ENCODE measurements at regions not wholly inside any gene's neighbourhood (a gene's known extent, or its start where the extent isn't known, plus 50 kb on each side); places are given as distances from the start of the nearest gene placed in this dataset.

DNA sequence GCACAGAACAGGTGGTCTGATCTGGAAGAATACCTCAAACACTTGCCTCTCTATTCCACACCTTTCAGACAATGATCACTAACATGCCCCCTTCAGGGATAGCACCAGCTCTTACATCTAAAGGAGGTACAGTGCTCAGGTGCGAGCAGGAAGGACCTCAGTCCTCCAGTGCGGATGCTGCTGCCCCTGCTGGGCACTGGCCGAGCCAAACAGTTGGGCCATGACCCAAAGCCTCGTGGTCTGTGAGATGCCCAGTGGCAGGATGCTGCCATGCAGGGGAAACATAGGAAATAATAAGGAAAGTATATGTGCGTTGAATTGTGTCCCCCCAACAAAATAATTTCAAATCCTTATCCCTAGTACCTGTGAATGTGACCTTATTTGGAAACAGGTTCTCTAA lies 243.7 kb downstream of the NDUFA10 start:
- intact Hi-C loops (cut with micrococcal nuclease): no loop called here
- BruUV-seq (replicated peaks): no TSS peak
- in situ Hi-C loops (cut with MboI): no loop called here

More for the DNA sequence above, 243.7 kb downstream of the NDUFA10 start:
- 0% methylated on average over 5 of the region's 5 CpGs for WGBS (ENCODE audit: insufficient coverage, low coverage, missing lambda C conversion rate)
- POLR2A ChIA-PET: no interaction called here
- Histone ChIP-seq H3K9me3 (replicated peaks; ENCODE audit: control insufficient read depth, insufficient read depth, low read depth, low read length) (no peaks in the 10 kb centered on the region), H3K9me1 (ENCODE audit: control insufficient read depth, insufficient read depth, low read length) (no peaks in the 10 kb centered on the region), H3K9ac (ENCODE audit: insufficient read depth in 1 of 2, low read depth in 2 of 2, low read length in 2 of 2) (no peak overlapping the region), H3K27ac (ENCODE audit: extremely low read depth, low read depth, low read length) (no peak overlapping the region), H3K27me3 (ENCODE audit: control insufficient read depth in 2 of 2, insufficient read depth in 2 of 2, low read length in 2 of 2) (peaks cover 2 to 28% of the 10 kb centered on the region in 2 experiments; a peak in 2 of 5 replicates), H3K4me1 (replicated peaks in 1 of 2; ENCODE audit: control insufficient read depth in 2 of 2, insufficient read depth in 2 of 2, low read length in 2 of 2) (no peaks in the 10 kb centered on the region), H2AFZ (ENCODE audit: low read depth, low read length) (no peak overlapping the region), H3K79me2 (ENCODE audit: control insufficient read depth, insufficient read depth, low read length) (no peaks in the 10 kb centered on the region), H4K20me1 (replicated peaks; ENCODE audit: control insufficient read depth, insufficient read depth, low read length) (no peaks in the 10 kb centered on the region), H3K4me2 (ENCODE audit: insufficient read depth, low read length) (no peak overlapping the region), H3K4me3 (no peak overlapping the region), H3K36me3 (ENCODE audit: control insufficient read depth, insufficient read depth, low read length) (no peaks in the 10 kb centered on the region)
- DNase-seq (ENCODE audit: extremely low read depth in 1 of 4, low spot score in 3 of 4) (no peak), ATAC-seq (no peak), FAIRE-seq (no peak)
- CTCF ChIA-PET (ENCODE audit: low intra/inter-chr PET ratio): no interaction called here
- TF ChIP-seq JUN (IDR thresholded peaks at IDR 0.05; ENCODE audit: borderline replicate concordance, low read depth, low read length) (no peak), JUN (CRISPR knock-in tag; IDR thresholded peaks at IDR 0.05; ENCODE audit: borderline replicate concordance) (no peak), ATF6 (CRISPR knock-in tag; IDR thresholded peaks at IDR 0.05) (no peak), ZNF583 (CRISPR knock-in tag; IDR thresholded peaks at IDR 0.05) (no peak), OTX1 (CRISPR knock-in tag; IDR thresholded peaks at IDR 0.05) (no peak), HBP1 (CRISPR knock-in tag; IDR thresholded peaks at IDR 0.05) (no peak), PHTF2 (CRISPR knock-in tag; IDR thresholded peaks at IDR 0.05) (no peak), ETV6 (IDR thresholded peaks at IDR 0.05; ENCODE audit: borderline replicate concordance in 1 of 2, low read depth in 2 of 2, low read length in 1 of 2) (no peak), ETV6 (CRISPR knock-in tag; IDR thresholded peaks at IDR 0.05; ENCODE audit: borderline replicate concordance) (no peak), GTF2A2 (tag; IDR thresholded peaks at IDR 0.05) (no peak), CBX5 (IDR thresholded peaks at IDR 0.05; ENCODE audit: borderline replicate concordance, low read depth) (no peak), GABPB2 (CRISPR knock-in tag; conservative IDR thresholded peaks at IDR 0.05) (no peak), FOS (IDR thresholded peaks at IDR 0.05; ENCODE audit: extremely low read depth, insufficient read length) (no peak), ZFP1 (CRISPR knock-in tag; IDR thresholded peaks at IDR 0.05) (no peak), SP2 (IDR thresholded peaks at IDR 0.05; ENCODE audit: extremely low read depth, low read depth, low read length, poor library complexity, severe bottlenecking) (no peak), ZBTB33 (CRISPR knock-in tag; IDR thresholded peaks at IDR 0.05) (no peak), ZNF696 (CRISPR knock-in tag; conservative IDR thresholded peaks at IDR 0.05) (no peak), LCOR (CRISPR knock-in tag; IDR thresholded peaks at IDR 0.05) (no peak), ZNF75A (CRISPR knock-in tag; IDR thresholded peaks at IDR 0.05) (no peak), KAT8 (IDR thresholded peaks at IDR 0.05; ENCODE audit: low read depth) (no peak)
